OCI-LY1 (cell line): ENCODE measurements at regions not wholly inside any gene's neighbourhood (a gene's known extent, or its start where the extent isn't known, plus 50 kb on each side); places are given as distances from the start of the nearest gene placed in this dataset.

Source experiments
- H2AFZ ChIP-seq: fragments of 200-600 bp; sonication (generic), shearing (Covaris generic); 2 replicates; pipeline ENCODE4 v1.6.0; 2014; ENCODE audit warnings: antibody characterized with exemption, mild to moderate bottlenecking, low read length
- H3F3A ChIP-seq: fragments of 200-600 bp; sonication (generic), shearing (Covaris generic); 2 replicates; pipeline ENCODE4 v1.6.0; 2014; ENCODE audit warnings: mild to moderate bottlenecking, antibody characterized with exemption, low read length, moderate library complexity; ENCODE audit not compliant: insufficient read depth
- H3K27ac ChIP-seq: fragments of 200-600 bp; sonication (generic); 2 replicates; pipeline ENCODE4 v1.5.1; 2014; ENCODE audit warnings: low read length, mixed run types, mild to moderate bottlenecking, low read depth; ENCODE audit not compliant: poor library complexity, severe bottlenecking
- H3K27me3 ChIP-seq: fragments of 200-600 bp; sonication (generic); 2 replicates; pipeline ENCODE4 v1.6.0; 2014; ENCODE audit warnings: antibody characterized with exemption, mild to moderate bottlenecking, low read length, moderate library complexity; ENCODE audit not compliant: insufficient read depth
- H3K36me3 ChIP-seq: fragments of 200-600 bp; sonication (generic); 2 replicates; pipeline ENCODE4 v1.6.1; 2014; ENCODE audit warnings: mild to moderate bottlenecking, antibody characterized with exemption, low read length, moderate library complexity, mixed read lengths; ENCODE audit not compliant: insufficient read depth
- H3K4me1 ChIP-seq: fragments of 200-600 bp; sonication (generic); 2 replicates; pipeline ENCODE4 v1.5.1; 2014; ENCODE audit warnings: mild to moderate bottlenecking, low read length, moderate library complexity; ENCODE audit not compliant: insufficient read depth, severe bottlenecking
- H3K4me2 ChIP-seq: fragments of 200-600 bp; sonication (generic), shearing (Covaris generic); 2 replicates; pipeline ENCODE4 v1.6.1; 2014; ENCODE audit warnings: low read length
- H3K4me3 ChIP-seq: fragments of 200-600 bp; sonication (generic); 2 replicates; pipeline ENCODE4 v1.5.1; 2014; ENCODE audit warnings: low read length, low read depth, mild to moderate bottlenecking, mixed read lengths; ENCODE audit not compliant: poor library complexity, severe bottlenecking
- H3K79me2 ChIP-seq: fragments of 200-600 bp; shearing (Covaris generic); 2 replicates; pipeline ENCODE4 v1.6.1; 2016; ENCODE audit warnings: mixed run types, low read length, mixed read lengths; ENCODE audit not compliant: insufficient read depth
- H3K9ac ChIP-seq: fragments of 200-600 bp; sonication (generic), shearing (Covaris generic); 2 replicates; pipeline ENCODE4 v1.6.1; 2014; ENCODE audit warnings: mild to moderate bottlenecking, low read length, mixed read lengths
- H3K9me2 ChIP-seq: fragments of 200-600 bp; sonication (generic), shearing (Covaris generic); 2 replicates; pipeline ENCODE4 v1.6.1; 2014; ENCODE audit warnings: low read depth, mild to moderate bottlenecking, low read length, mixed read lengths
- H3K9me3 ChIP-seq: fragments of 200-600 bp; shearing (Covaris generic); 2 replicates; pipeline ENCODE4 v1.6.1; 2014; ENCODE audit warnings: low read length, mixed read lengths
- H4K20me1 ChIP-seq: fragments of 200-600 bp; sonication (generic), shearing (Covaris generic); 2 replicates; pipeline ENCODE4 v1.6.0; 2016; ENCODE audit warnings: mild to moderate bottlenecking, low read length; ENCODE audit not compliant: insufficient read depth
- CTCF ChIP-seq: fragments of 200-600 bp; sonication (generic), shearing (Covaris generic); IDR thresholded peaks from 2 replicates; pipeline ENCODE4 v1.5.1; 2017; ENCODE audit warnings: mild to moderate bottlenecking, antibody characterized with exemption, low read length, moderate library complexity, mixed read lengths
- EZH2 ChIP-seq: fragments of 200-600 bp; sonication (generic), shearing (Covaris generic); IDR thresholded peaks from 2 replicates; pipeline ENCODE4 v1.8.0; 2017; ENCODE audit warnings: borderline replicate concordance, mixed run types, mild to moderate bottlenecking, antibody characterized with exemption, low read length, moderate library complexity, mixed read lengths

GRCh38 chr4:19146038-19146437 is 1105.7 kb upstream of the SLIT2 start:
- H3K27ac ChIP-seq, result no peak overlapping the region
- H3K9ac ChIP-seq, result no peak overlapping the region
- TF ChIP-seq CTCF (no peak), EZH2 (no peak)
- no peak overlapping the region for H3K4me3 ChIP-seq
- H3K9me3 ChIP-seq, result no peaks in the 10 kb centered on the region
- H3K27me3 ChIP-seq, result no peaks in the 10 kb centered on the region
- no peaks in the 10 kb centered on the region for H4K20me1 ChIP-seq
- no peaks in the 10 kb centered on the region for H3K36me3 ChIP-seq
- H3K79me2 ChIP-seq, result no peaks in the 10 kb centered on the region
- no peaks in the 10 kb centered on the region for H3K9me2 ChIP-seq
- no peaks in the 10 kb centered on the region for H3F3A ChIP-seq
- no peaks in the 10 kb centered on the region for H3K4me1 ChIP-seq
- no peak overlapping the region for H2AFZ ChIP-seq
- H3K4me2 ChIP-seq, result no peak overlapping the region

GRCh38 chr4:19135895-19136633 is 1114.5 kb upstream of the LCORL start:
- H2AFZ ChIP-seq, result no peak overlapping the region
- TF ChIP-seq EZH2 (no peak), CTCF (no peak)

GRCh38 chr4:19134685-19135084 is 1113.1 kb upstream of the LCORL start:
- no peaks in the 10 kb centered on the region for H3K9me3 ChIP-seq
- H3K27ac ChIP-seq, result no peak overlapping the region
- TF ChIP-seq EZH2, result no peak
- TF ChIP-seq CTCF, result no peak
- no peaks in the 10 kb centered on the region for H3F3A ChIP-seq
- no peak overlapping the region for H3K9ac ChIP-seq
- H3K4me2 ChIP-seq, result no peak overlapping the region
- no peaks in the 10 kb centered on the region for H4K20me1 ChIP-seq
- no peaks in the 10 kb centered on the region for H3K9me2 ChIP-seq
- no peaks in the 10 kb centered on the region for H3K36me3 ChIP-seq
- H3K4me3 ChIP-seq, result no peak overlapping the region
- no peaks in the 10 kb centered on the region for H3K4me1 ChIP-seq
- no peaks in the 10 kb centered on the region for H3K79me2 ChIP-seq
- H3K27me3 ChIP-seq, result no peaks in the 10 kb centered on the region
- H2AFZ ChIP-seq, result no peak overlapping the region

More at GRCh38 chr4:19135895-19136633, 1114.5 kb upstream of the LCORL start:
- Histone ChIP-seq H3K9me2 (no peaks in the 10 kb centered on the region), H3K9ac (no peak overlapping the region), H3K79me2 (no peaks in the 10 kb centered on the region), H3K9me3 (no peaks in the 10 kb centered on the region), H3K4me1 (no peaks in the 10 kb centered on the region), H3F3A (no peaks in the 10 kb centered on the region), H3K4me3 (no peak overlapping the region), H3K27me3 (no peaks in the 10 kb centered on the region), H3K27ac (no peak overlapping the region), H4K20me1 (no peaks in the 10 kb centered on the region), H3K4me2 (no peak overlapping the region), H3K36me3 (no peaks in the 10 kb centered on the region)
